HepG2 (cell line): ENCODE measurements at regions not wholly inside any gene's neighbourhood (a gene's known extent, or its start where the extent isn't known, plus 50 kb on each side); places are given as distances from the start of the nearest gene placed in this dataset.

ENCODE experiments used
- ATAC-seq: fragments of 200-7000 bp; cut with Tn5 transposase; 3 replicates; pipeline ENCODE4 v1.9.1; 2020; ENCODE audit warnings: mild to moderate bottlenecking, moderate library complexity
- BruUV-seq: library from RNA; stranded (reverse); fragments of 400-500 nt; replicated peaks from 2 replicates; lab custom pipeline; 2021; lab: Mats Ljungman, UMichigan
- CTCF ChIA-PET: fragments of 300-600 bp; formaldehyde crosslinking; extraction: SDS; loops from one replicate; lab custom pipeline; 2021; ENCODE audit warnings: low total read pairs, inconsistent platforms, low intra/inter-chr PET ratio; lab: Yijun Ruan, JAX
- POLR2A ChIA-PET: fragments of 350-600 bp; sonication (Branson Sonifier 250); formaldehyde crosslinking; loops from one replicate; lab custom pipeline; 2020; ENCODE audit warnings: antibody characterized with exemption, inconsistent platforms; lab: Yijun Ruan, JAX
- DNase-seq: peaks from one replicate; pipeline ENCODE4 v3.0.0-alpha.2; 2015; ENCODE audit warnings: low spot score
- FAIRE-seq: peaks from 3 replicates; lab custom pipeline; 2011; peaks lifted over from hg19 to GRCh38; lab: Jason Lieb, UNC
- H2AFZ ChIP-seq: one replicate; pipeline ENCODE4 v1.6.1; 2011; ENCODE audit warnings: low read length, inconsistent platforms
- H3K27ac ChIP-seq: fragments of 300-600 bp; 3 replicates; pipeline ENCODE4 v1.8.0; 2011; ENCODE audit warnings: mixed run types, mild to moderate bottlenecking, mixed read lengths, low read length, inconsistent platforms; ENCODE audit not compliant: insufficient read depth; ENCODE audit errors: extremely low read length
- H3K27me3 ChIP-seq, 2 experiments: fragments of 200-600 bp in 1 of 2; 2 replicates in 1 of 2; 3 replicates in 1 of 2; pipeline versions ENCODE4 v1.6.0 to v1.8.0; 2011; ENCODE audit warnings: low read length in 2 of 2, mild to moderate bottlenecking in 2 of 2, moderate library complexity in 2 of 2, inconsistent platforms in 1 of 2; ENCODE audit not compliant: insufficient read depth in 2 of 2, control insufficient read depth in 1 of 2
- H3K36me3 ChIP-seq, 2 experiments: fragments of 200-600 bp in 1 of 2; replicated peaks in 1 of 2; 2 replicates in 1 of 2; 3 replicates in 1 of 2; pipeline versions ENCODE4 v1.5.1 to v1.8.0; 2011; ENCODE audit warnings: low read length in 2 of 2, inconsistent platforms in 1 of 2; ENCODE audit not compliant: insufficient read depth in 2 of 2, control insufficient read depth in 1 of 2
- H3K4me1 ChIP-seq: 2 replicates; pipeline ENCODE4 v1.5.1; 2012; ENCODE audit warnings: low read length, inconsistent platforms; ENCODE audit not compliant: insufficient read depth
- H3K4me2 ChIP-seq: 2 replicates; pipeline ENCODE4 v1.6.0; 2011; ENCODE audit warnings: low read depth, low read length, inconsistent platforms
- H3K4me3 ChIP-seq, 3 experiments: fragments of 200-600 bp in 1 of 3; sonication (generic), shearing (Covaris generic) in 1 of 3; replicated peaks in 1 of 3; 2 replicates each; pipeline ENCODE4 v1.5.1; 2011 to 2016; ENCODE audit warnings: low read length in 3 of 3, inconsistent platforms in 2 of 3, low read depth in 2 of 3, mild to moderate bottlenecking in 2 of 3, control low read depth in 1 of 3, mixed read lengths in 1 of 3; ENCODE audit not compliant: insufficient read depth in 1 of 3
- H3K79me2 ChIP-seq: one replicate; pipeline ENCODE4 v1.6.1; 2011; ENCODE audit warnings: low read length, inconsistent platforms; ENCODE audit not compliant: insufficient read depth
- H3K9ac ChIP-seq: 2 replicates; pipeline ENCODE4 v1.6.0; 2011; ENCODE audit warnings: mild to moderate bottlenecking, low read depth, low read length, inconsistent platforms; ENCODE audit not compliant: insufficient read depth
- H3K9me3 ChIP-seq: 2 replicates; pipeline ENCODE4 v1.5.1; 2012; ENCODE audit warnings: mild to moderate bottlenecking, low read length
- H4K20me1 ChIP-seq: 2 replicates; pipeline ENCODE4 v1.6.0; 2011; ENCODE audit warnings: inconsistent platforms, mild to moderate bottlenecking, low read length, moderate library complexity; ENCODE audit not compliant: insufficient read depth
- E2F5 ChIP-seq: sonication (generic); formaldehyde crosslinking; conservative IDR thresholded peaks from 2 replicates; pipeline ENCODE4 v1.4.0; 2020; ENCODE audit warnings: missing genetic modification reagents
- ETV5 ChIP-seq: IDR thresholded peaks from 2 replicates; pipeline ENCODE4 v1.6.1; 2018; ENCODE audit warnings: missing biosample characterization, missing genetic modification reagents, inconsistent platforms, borderline replicate concordance
- ETV6 ChIP-seq: sonication (generic); formaldehyde crosslinking; conservative IDR thresholded peaks from 2 replicates; pipeline ENCODE4 v1.4.0; 2020; ENCODE audit warnings: missing genetic modification reagents
- GATAD1 ChIP-seq: IDR thresholded peaks from 2 replicates; pipeline ENCODE4 v1.6.1; 2016; ENCODE audit warnings: missing genetic modification reagents, missing compliant biosample characterization
- KLF13 ChIP-seq: sonication (generic); formaldehyde crosslinking; IDR thresholded peaks from 2 replicates; pipeline ENCODE4 v1.4.0; 2020; ENCODE audit warnings: mild to moderate bottlenecking, missing genetic modification reagents
- SMARCC2 ChIP-seq: fragments of 450-650 bp; IDR thresholded peaks from 2 replicates; pipeline ENCODE4 v1.6.1; 2017; ENCODE audit warnings: antibody characterized with exemption, mild to moderate bottlenecking
- USF2 ChIP-seq, 2 experiments: sonication (generic) in 1 of 2; formaldehyde crosslinking in 1 of 2; IDR thresholded peaks; 2 replicates each; pipeline versions ENCODE4 v1.5.1 to v1.6.1; 2011 to 2020; ENCODE audit warnings: borderline replicate concordance in 1 of 2, low read depth in 1 of 2, low read length in 1 of 2, mild to moderate bottlenecking in 1 of 2, missing genetic modification reagents in 1 of 2, moderate library complexity in 1 of 2
- ZNF639 ChIP-seq: conservative IDR thresholded peaks from 2 replicates; pipeline ENCODE4 v1.6.1; 2018; ENCODE audit warnings: missing genetic modification reagents
- ZNF749 ChIP-seq: sonication (generic); formaldehyde crosslinking; IDR thresholded peaks from 2 replicates; pipeline ENCODE4 v1.8.0; 2022; ENCODE audit warnings: mild to moderate bottlenecking, missing genetic modification reagents, moderate library complexity, borderline replicate concordance
- WGBS: methylation state at CpG from one replicate; pipeline ENCODE4 v1.1.6; 2017; ENCODE audit warnings: low lambda C conversion rate; 5-methylcytosine and 5-hydroxymethylcytosine counted together
- in situ Hi-C: cut with HindIII; loops from 2 replicates; pipeline ENCODE4 v1.10.0; 2017; ENCODE audit warnings: low pct_unique_long_range_greater_than_20kb; ENCODE audit not compliant: extremely low pct_ligation_motif_present
- intact Hi-C: fragments of 100-400 bp; cut with micrococcal nuclease; formaldehyde crosslinking; loops from one replicate; pipeline ENCODE4 v1.10.0; 2022; ENCODE audit not compliant: unreplicated experiment
- TF ChIP-seq, protein P1 (sequence below): sonication (generic); formaldehyde crosslinking; IDR thresholded peaks from 2 replicates; pipeline ENCODE4 v1.8.0; 2022; ENCODE audit warnings: mild to moderate bottlenecking, missing genetic modification reagents, moderate library complexity
- TF ChIP-seq, protein P2 (sequence below): sonication (generic); formaldehyde crosslinking; IDR thresholded peaks from 2 replicates; pipeline ENCODE4 v1.4.0; 2020; ENCODE audit warnings: missing genetic modification reagents, borderline replicate concordance

DNA sequence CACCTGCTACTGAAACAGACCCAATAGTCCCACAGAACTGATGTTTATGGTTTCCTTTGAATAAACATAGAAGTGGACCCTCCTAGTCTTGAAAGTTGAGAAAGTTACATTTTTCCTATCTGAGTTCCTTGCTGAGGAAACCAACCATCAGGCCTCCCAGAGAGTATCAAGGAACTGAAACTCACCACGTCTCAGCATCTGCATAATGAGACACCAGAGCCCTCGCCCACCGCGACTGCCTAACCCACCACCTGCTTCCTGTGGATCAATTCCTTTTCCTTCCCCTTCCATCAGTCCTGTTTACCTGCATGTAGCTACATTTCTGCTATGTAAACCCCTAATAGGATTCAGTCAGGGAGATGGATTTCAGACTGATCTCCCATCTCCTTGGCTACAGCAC is 443.2 kb upstream of the TMEM132C start (continued):
- no peak for TF ChIP-seq ZNF639 (CRISPR knock-in tag)
- no peak for TF ChIP-seq KLF13 (CRISPR knock-in tag)
- no peak for TF ChIP-seq ETV5 (CRISPR knock-in tag)
- TF ChIP-seq E2F5 (CRISPR knock-in tag) = no peak
- TF ChIP-seq, protein P1, sequence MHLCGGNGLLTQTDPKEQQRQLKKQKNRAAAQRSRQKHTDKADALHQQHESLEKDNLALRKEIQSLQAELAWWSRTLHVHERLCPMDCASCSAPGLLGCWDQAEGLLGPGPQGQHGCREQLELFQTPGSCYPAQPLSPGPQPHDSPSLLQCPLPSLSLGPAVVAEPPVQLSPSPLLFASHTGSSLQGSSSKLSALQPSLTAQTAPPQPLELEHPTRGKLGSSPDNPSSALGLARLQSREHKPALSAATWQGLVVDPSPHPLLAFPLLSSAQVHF = no peak

DNA sequence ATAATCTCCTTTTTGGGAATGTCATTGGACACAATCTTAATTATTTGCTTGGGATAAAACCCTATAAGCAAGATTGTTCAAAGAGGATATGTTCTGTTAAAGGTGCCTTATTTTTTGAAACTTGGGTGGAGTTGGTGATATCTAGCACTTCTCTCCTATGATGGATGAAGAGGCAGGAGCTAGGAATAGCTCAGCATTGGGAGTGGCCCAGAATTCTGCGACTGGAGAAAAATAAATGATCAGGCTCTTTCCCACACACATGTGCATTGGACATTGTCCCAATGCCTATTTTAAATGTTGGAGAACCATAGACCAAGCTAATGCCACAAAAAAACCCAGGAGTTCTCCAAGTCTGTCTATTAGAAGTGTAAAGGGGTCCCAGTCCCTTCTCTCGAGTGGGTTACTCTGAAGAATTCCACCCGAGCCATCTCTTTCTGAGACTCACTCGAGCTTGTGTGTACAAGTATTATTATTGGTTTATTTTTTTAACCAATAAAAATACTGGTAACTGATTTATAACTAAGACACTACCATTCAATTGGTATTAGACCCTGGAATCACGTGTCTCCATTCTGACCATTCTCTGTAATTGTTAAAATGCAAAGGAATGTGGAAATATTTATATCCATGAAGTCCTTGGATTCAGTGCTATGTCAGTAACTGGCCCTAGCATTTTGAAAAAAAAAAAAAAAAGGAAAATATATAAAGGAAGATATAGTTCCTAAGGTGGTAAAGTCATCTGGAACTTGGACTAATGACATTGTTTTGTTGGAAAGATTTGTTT is 437.5 kb upstream of the TMEM132C start:
- Histone ChIP-seq H3K27ac (no peak overlapping the region), H3K79me2 (no peaks in the 10 kb centered on the region), H2AFZ (no peak overlapping the region), H3K36me3 (no peaks in the 10 kb centered on the region), H3K4me2 (no peak overlapping the region), H3K4me1 (no peaks in the 10 kb centered on the region), H4K20me1 (no peaks in the 10 kb centered on the region), H3K9me3 (peaks cover 18% of the 10 kb centered on the region), H3K4me3 (no peak overlapping the region), H3K27me3 (no peaks in the 10 kb centered on the region), H3K9ac (no peak overlapping the region)
- no peak for ATAC-seq
- in situ Hi-C loops (no loop called here), intact Hi-C loops (no loop called here)
- CTCF ChIA-PET = no interaction called here
- POLR2A ChIA-PET = no interaction called here
- no peak for DNase-seq
- BruUV-seq = no TSS peak
- 0% methylated on average over 5 of the region's 5 CpGs for WGBS
- no peak for FAIRE-seq
- TF ChIP-seq, protein P2, sequence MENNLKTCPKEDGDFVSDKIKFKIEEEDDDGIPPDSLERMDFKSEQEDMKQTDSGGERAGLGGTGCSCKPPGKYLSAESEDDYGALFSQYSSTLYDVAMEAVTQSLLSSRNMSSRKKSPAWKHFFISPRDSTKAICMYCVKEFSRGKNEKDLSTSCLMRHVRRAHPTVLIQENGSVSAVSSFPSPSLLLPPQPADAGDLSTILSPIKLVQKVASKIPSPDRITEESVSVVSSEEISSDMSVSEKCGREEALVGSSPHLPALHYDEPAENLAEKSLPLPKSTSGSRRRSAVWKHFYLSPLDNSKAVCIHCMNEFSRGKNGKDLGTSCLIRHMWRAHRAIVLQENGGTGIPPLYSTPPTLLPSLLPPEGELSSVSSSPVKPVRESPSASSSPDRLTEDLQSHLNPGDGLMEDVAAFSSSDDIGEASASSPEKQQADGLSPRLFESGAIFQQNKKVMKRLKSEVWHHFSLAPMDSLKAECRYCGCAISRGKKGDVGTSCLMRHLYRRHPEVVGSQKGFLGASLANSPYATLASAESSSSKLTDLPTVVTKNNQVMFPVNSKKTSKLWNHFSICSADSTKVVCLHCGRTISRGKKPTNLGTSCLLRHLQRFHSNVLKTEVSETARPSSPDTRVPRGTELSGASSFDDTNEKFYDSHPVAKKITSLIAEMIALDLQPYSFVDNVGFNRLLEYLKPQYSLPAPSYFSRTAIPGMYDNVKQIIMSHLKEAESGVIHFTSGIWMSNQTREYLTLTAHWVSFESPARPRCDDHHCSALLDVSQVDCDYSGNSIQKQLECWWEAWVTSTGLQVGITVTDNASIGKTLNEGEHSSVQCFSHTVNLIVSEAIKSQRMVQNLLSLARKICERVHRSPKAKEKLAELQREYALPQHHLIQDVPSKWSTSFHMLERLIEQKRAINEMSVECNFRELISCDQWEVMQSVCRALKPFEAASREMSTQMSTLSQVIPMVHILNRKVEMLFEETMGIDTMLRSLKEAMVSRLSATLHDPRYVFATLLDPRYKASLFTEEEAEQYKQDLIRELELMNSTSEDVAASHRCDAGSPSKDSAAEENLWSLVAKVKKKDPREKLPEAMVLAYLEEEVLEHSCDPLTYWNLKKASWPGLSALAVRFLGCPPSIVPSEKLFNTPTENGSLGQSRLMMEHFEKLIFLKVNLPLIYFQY (CRISPR knock-in tag) = no peak
- TF ChIP-seq GATAD1 = no peak
- no peak for TF ChIP-seq SMARCC2
- no peak for TF ChIP-seq ZNF749 (CRISPR knock-in tag)
- no peak for TF ChIP-seq USF2 (IDR thresholded peaks at IDR 0.05; ENCODE audit: low read depth, low read length)
- no peak for TF ChIP-seq USF2 (CRISPR knock-in tag; IDR thresholded peaks at IDR 0.05; ENCODE audit: borderline replicate concordance)
- TF ChIP-seq ETV6 (CRISPR knock-in tag) = no peak
